Liver (tissue), 8 donors: ENCODE measurements at regions not wholly inside any gene's neighbourhood (a gene's known extent, or its start where the extent isn't known, plus 50 kb on each side); places are given as distances from the start of the nearest gene placed in this dataset.

ENCODE experiments used
- DNase-seq: peaks from one replicate; pipeline ENCODE4 v3.0.0-alpha.2; 2017; ENCODE audit warnings: low spot score
- H3K27ac ChIP-seq, 2 donors: one replicate each; pipeline ENCODE4 v1.7.0; 2013; ENCODE audit warnings: inconsistent platforms in 2 of 2, low read length in 2 of 2, control low read depth in 1 of 2, low read depth in 1 of 2, mild to moderate bottlenecking in 1 of 2
- H3K27me3 ChIP-seq, 4 donors: one replicate each; pipeline versions ENCODE4 v1.6.1 to v1.7.0; 2013; ENCODE audit warnings: low read length in 3 of 4, inconsistent platforms in 1 of 4, mild to moderate bottlenecking in 1 of 4, moderate library complexity in 1 of 4; ENCODE audit not compliant: control insufficient read depth in 4 of 4, insufficient read depth in 4 of 4
- H3K36me3 ChIP-seq, 4 donors: one replicate each; pipeline versions ENCODE4 v1.6.1 to v1.7.0; 2013; ENCODE audit warnings: low read length in 3 of 4, mild to moderate bottlenecking in 3 of 4, low read depth in 1 of 4, moderate library complexity in 1 of 4; ENCODE audit not compliant: control insufficient read depth in 4 of 4, insufficient read depth in 3 of 4
- H3K4me1 ChIP-seq, 4 donors: one replicate each; pipeline versions ENCODE4 v1.6.1 to v1.7.0; 2013; ENCODE audit warnings: low read length in 3 of 4, mild to moderate bottlenecking in 3 of 4, moderate library complexity in 1 of 4; ENCODE audit not compliant: control insufficient read depth in 4 of 4, insufficient read depth in 4 of 4
- H3K4me3 ChIP-seq, 3 donors: one replicate each; pipeline versions ENCODE4 v1.6.1 to v1.7.0; 2013; ENCODE audit warnings: low read length in 3 of 3, control low read depth in 1 of 3, low read depth in 1 of 3, mild to moderate bottlenecking in 1 of 3
- H3K9ac ChIP-seq, 2 donors: one replicate each; pipeline ENCODE4 v1.7.0; 2013; ENCODE audit warnings: low read length in 2 of 2, mild to moderate bottlenecking in 2 of 2, moderate library complexity in 2 of 2, control low read depth in 1 of 2, low read depth in 1 of 2
- H3K9me3 ChIP-seq, 4 donors: one replicate each; pipeline versions ENCODE4 v1.6.1 to v1.7.0; 2013; ENCODE audit warnings: low read length in 3 of 4; ENCODE audit not compliant: control insufficient read depth in 4 of 4
- ATF3 ChIP-seq: IDR thresholded peaks from 2 replicates; pipeline ENCODE4 v1.6.1; 2016; ENCODE audit warnings: antibody characterized with exemption
- CTCF ChIP-seq: fragments of 150-350 bp; IDR thresholded peaks from 2 replicates; pipeline ENCODE4 v1.5.1; 2017; ENCODE audit warnings: improper control_type of control experiment, low read depth, low read length; ENCODE audit not compliant: missing input control
- EGR1 ChIP-seq, 2 donors: IDR thresholded peaks; 2 replicates each; pipeline ENCODE4 v1.6.1; 2016 to 2018; ENCODE audit warnings: antibody characterized with exemption in 2 of 2, low read depth in 2 of 2
- FOXA1 ChIP-seq: IDR thresholded peaks from 2 replicates; pipeline ENCODE4 v1.6.1; 2016; ENCODE audit warnings: antibody characterized with exemption
- FOXA2 ChIP-seq: IDR thresholded peaks from 2 replicates; pipeline ENCODE4 v1.6.1; 2016; ENCODE audit warnings: antibody characterized with exemption
- GABPA ChIP-seq, 2 donors: IDR thresholded peaks in 1 of 2; conservative IDR thresholded peaks in 1 of 2; 2 replicates each; pipeline ENCODE4 v1.6.1; 2016; ENCODE audit warnings: antibody characterized with exemption in 2 of 2, mild to moderate bottlenecking in 1 of 2, moderate library complexity in 1 of 2
- HNF4A ChIP-seq, 2 donors: conservative IDR thresholded peaks; 2 replicates each; pipeline ENCODE4 v1.6.1; 2016; ENCODE audit warnings: antibody characterized with exemption in 2 of 2, mild to moderate bottlenecking in 2 of 2
- HNF4G ChIP-seq: IDR thresholded peaks from 2 replicates; pipeline ENCODE4 v1.6.1; 2016; ENCODE audit warnings: antibody characterized with exemption
- JUND ChIP-seq, 2 donors: IDR thresholded peaks; 2 replicates each; pipeline ENCODE4 v1.6.1; 2016; ENCODE audit warnings: antibody characterized with exemption in 2 of 2
- MAX ChIP-seq: IDR thresholded peaks from 2 replicates; pipeline ENCODE4 v1.6.1; 2016; ENCODE audit warnings: antibody characterized with exemption
- NR2F2 ChIP-seq: IDR thresholded peaks from 2 replicates; pipeline ENCODE4 v1.6.1; 2016; ENCODE audit warnings: antibody characterized with exemption
- RAD21 ChIP-seq, 2 donors: IDR thresholded peaks; 2 replicates each; pipeline ENCODE4 v1.6.1; 2016; ENCODE audit warnings: antibody characterized with exemption in 2 of 2, mild to moderate bottlenecking in 2 of 2
- REST ChIP-seq: IDR thresholded peaks from 2 replicates; pipeline ENCODE4 v1.6.1; 2016; ENCODE audit warnings: antibody characterized with exemption, mild to moderate bottlenecking
- RXRA ChIP-seq, 2 donors: IDR thresholded peaks; 2 replicates each; pipeline ENCODE4 v1.6.1; 2017 to 2018; ENCODE audit warnings: antibody characterized with exemption in 2 of 2, mild to moderate bottlenecking in 1 of 2
- SP1 ChIP-seq: IDR thresholded peaks from 2 replicates; pipeline ENCODE4 v1.6.1; 2018; ENCODE audit warnings: antibody characterized with exemption, mild to moderate bottlenecking
- TAF1 ChIP-seq: conservative IDR thresholded peaks from 2 replicates; pipeline ENCODE4 v1.6.1; 2016; ENCODE audit warnings: antibody characterized with exemption, mild to moderate bottlenecking
- YY1 ChIP-seq: IDR thresholded peaks from 2 replicates; pipeline ENCODE4 v1.6.1; 2016; ENCODE audit warnings: antibody characterized with exemption, mild to moderate bottlenecking
- ZBTB33 ChIP-seq: IDR thresholded peaks from 2 replicates; pipeline ENCODE4 v1.6.1; 2016; ENCODE audit warnings: antibody characterized with exemption
- WGBS: extraction: QIAGEN DNeasy Blood & Tissue Kit; methylation state at CpG from one replicate; pipeline ENCODE4 v1.1.7; 2013; 5-methylcytosine and 5-hydroxymethylcytosine counted together
- donor health status: healthy.
- donor health status: healthy.
- donor health status: healthy.
- donor health status: healthy.
- donor health status: healthy.

- WGBS = 60% methylated on average over 5 of the region's 5 CpGs
- no peak for TF ChIP-seq EGR1 (IDR thresholded peaks at IDR 0.05; ENCODE audit: low read depth in 2 of 2)
- no peak for TF ChIP-seq FOXA1
- no peak for TF ChIP-seq YY1
- TF ChIP-seq JUND (IDR thresholded peaks at IDR 0.05) = no peak
- no peak for TF ChIP-seq NR2F2
- TF ChIP-seq RXRA (IDR thresholded peaks at IDR 0.05) = no peak
- TF ChIP-seq CTCF = no peak
- no peak for TF ChIP-seq HNF4A (conservative IDR thresholded peaks at IDR 0.05)
- TF ChIP-seq GABPA (IDR thresholded peaks at IDR 0.05 in 1 of 2, conservative IDR thresholded peaks at IDR 0.05 in 1 of 2) = no peak
- no peak for TF ChIP-seq SP1
- no peak for TF ChIP-seq FOXA2
- no peak for TF ChIP-seq ZBTB33
- TF ChIP-seq REST = no peak
- no peak for TF ChIP-seq ATF3
- TF ChIP-seq TAF1 = no peak
- TF ChIP-seq HNF4G = no peak
- TF ChIP-seq MAX = no peak
- no peak for TF ChIP-seq RAD21 (IDR thresholded peaks at IDR 0.05)
- Histone ChIP-seq H3K4me3 (no peak overlapping the region), H3K36me3 (no peaks in the 10 kb centered on the region), H3K9me3 (no peaks in the 10 kb centered on the region), H3K27me3 (peaks cover 0 to 4% (median 0%) of the 10 kb centered on the region in 4 donors), H3K9ac (no peak overlapping the region), H3K27ac (no peak overlapping the region), H3K4me1 (no peaks in the 10 kb centered on the region)
- no peak for DNase-seq
Observed at GRCh38 chr1:37150986-37151385, 116.7 kb upstream of the GRIK3 start.

- no peak overlapping the region for H3K27ac ChIP-seq
- no peak for DNase-seq
- 55% methylated on average over 3 of the region's 3 CpGs for WGBS
- H3K4me1 ChIP-seq = no peaks in the 10 kb centered on the region
- no peaks in the 10 kb centered on the region for H3K9me3 ChIP-seq
- no peak overlapping the region for H3K4me3 ChIP-seq
- H3K27me3 ChIP-seq = peaks cover 0 to 9% (median 0%) of the 10 kb centered on the region in 4 donors
- no peaks in the 10 kb centered on the region for H3K36me3 ChIP-seq
- H3K9ac ChIP-seq = no peak overlapping the region
- no peak for TF ChIP-seq ATF3
- TF ChIP-seq FOXA1 = no peak
- TF ChIP-seq FOXA2 = no peak
- no peak for TF ChIP-seq YY1
- TF ChIP-seq GABPA (IDR thresholded peaks at IDR 0.05 in 1 of 2, conservative IDR thresholded peaks at IDR 0.05 in 1 of 2) = no peak
- TF ChIP-seq HNF4A (conservative IDR thresholded peaks at IDR 0.05) = no peak
- TF ChIP-seq TAF1 = no peak
- TF ChIP-seq ZBTB33 = no peak
- TF ChIP-seq EGR1 (IDR thresholded peaks at IDR 0.05; ENCODE audit: low read depth in 2 of 2) = no peak
- no peak for TF ChIP-seq RAD21 (IDR thresholded peaks at IDR 0.05)
- TF ChIP-seq RXRA (IDR thresholded peaks at IDR 0.05) = no peak
- TF ChIP-seq CTCF = no peak
Observed at GRCh38 chr1:37151789-37152188, 117.5 kb upstream of the GRIK3 start.
